ENCODE measurements at regions not wholly inside any gene's neighbourhood (a gene's known extent, or its start where the extent isn't known, plus 50 kb on each side); places are given as distances from the start of the nearest gene placed in this dataset.

GRCh38 chr7:114856625-114857024 lies 65.3 kb upstream of the MDFIC start:
- no peak for DNase-seq (ENCODE audit: low read depth)

GRCh38 chr7:114857605-114858004 lies 64.3 kb upstream of the MDFIC start:
- no peak for DNase-seq (ENCODE audit: low read depth)

- DNase-seq (ENCODE audit: low read depth), result no peak
Observed at GRCh38 chr7:114859477-114859876, 62.4 kb upstream of the MDFIC start.

- no peak for DNase-seq (ENCODE audit: low read depth)
Observed at GRCh38 chr7:114860206-114860605, 61.7 kb upstream of the MDFIC start.

- DNase-seq (ENCODE audit: low read depth), result no peak
Observed at GRCh38 chr7:114862406-114862805, 59.5 kb upstream of the MDFIC start.

- DNase-seq (ENCODE audit: low read depth), result no peak
Observed at GRCh38 chr7:114864278-114864677, 57.6 kb upstream of the MDFIC start.

- peak; percentile 34 for DNase-seq (ENCODE audit: low read depth)
Observed at GRCh38 chr7:114865564-114865963, 56.3 kb upstream of the MDFIC start.
